Fibroblast of peridontal ligament (primary cell): ENCODE measurements at regions not wholly inside any gene's neighbourhood (a gene's known extent, or its start where the extent isn't known, plus 50 kb on each side); places are given as distances from the start of the nearest gene placed in this dataset.
"Not testable (repeated sequence)": the region's sequence is repeated elsewhere in the genome, so short reads cannot be mapped to it uniquely, and the experiment has no call there.

Source experiments
- DNase-seq: peaks from one replicate; pipeline ENCODE4 v3.0.0-alpha.2; 2010; ENCODE audit errors: extremely low read depth

GRCh38 chr10:130934293-130935127, 377.0 kb downstream of the TCERG1L start:
- no peak for DNase-seq

- DNase-seq, result no peak
Measured at GRCh38 chr10:130935128-130935439, 376.4 kb downstream of the TCERG1L start.

GRCh38 chr10:130935897-130936550, 375.5 kb downstream of the TCERG1L start:
- no peak for DNase-seq

GRCh38 chr10:130936851-130937250, 374.7 kb downstream of the TCERG1L start:
- DNase-seq, result no peak

GRCh38 chr10:130938051-130938450, 373.5 kb downstream of the TCERG1L start:
- no peak for DNase-seq

GRCh38 chr10:130938891-130939290, 372.6 kb downstream of the TCERG1L start:
- not testable (repeated sequence) for DNase-seq

GRCh38 chr10:130941886-130942285, 369.6 kb downstream of the TCERG1L start:
- no peak for DNase-seq

GRCh38 chr10:130952086-130952485, 359.4 kb downstream of the TCERG1L start:
- DNase-seq, result no peak

- no peak for DNase-seq
Measured at GRCh38 chr10:130954326-130954905, 357.1 kb downstream of the TCERG1L start.

GRCh38 chr10:130956251-130956650, 355.3 kb downstream of the TCERG1L start:
- DNase-seq, result no peak

- DNase-seq, result no peak
Measured at GRCh38 chr10:130957423-130957822, 354.1 kb downstream of the TCERG1L start.

GRCh38 chr10:130958003-130958402, 353.5 kb downstream of the TCERG1L start:
- no peak for DNase-seq

GRCh38 chr10:130958981-130959751, 352.4 kb downstream of the TCERG1L start:
- no peak for DNase-seq

GRCh38 chr10:130959752-130960195, 351.7 kb downstream of the TCERG1L start:
- no peak for DNase-seq

GRCh38 chr10:130960531-130960930, 351.0 kb downstream of the TCERG1L start:
- DNase-seq, result no peak

- no peak for DNase-seq
Measured at GRCh38 chr10:130961506-130962239, 349.8 kb downstream of the TCERG1L start.

GRCh38 chr10:130962240-130963051, 349.1 kb downstream of the TCERG1L start:
- no peak for DNase-seq

- no peak for DNase-seq
Measured at GRCh38 chr10:130963052-130963393, 348.5 kb downstream of the TCERG1L start.

- DNase-seq, result no peak
Measured at GRCh38 chr10:130963786-130964522, 347.6 kb downstream of the TCERG1L start.

- DNase-seq, result no peak
Measured at GRCh38 chr10:130964771-130965170, 346.8 kb downstream of the TCERG1L start.
